HepG2 (cell line): ENCODE measurements at regions not wholly inside any gene's neighbourhood (a gene's known extent, or its start where the extent isn't known, plus 50 kb on each side); places are given as distances from the start of the nearest gene placed in this dataset.

Source experiments
- ATAC-seq: fragments of 200-7000 bp; cut with Tn5 transposase; 3 replicates; pipeline ENCODE4 v1.9.1; 2020; ENCODE audit warnings: mild to moderate bottlenecking, moderate library complexity
- BruUV-seq: library from RNA; stranded (reverse); fragments of 400-500 nt; replicated peaks from 2 replicates; lab custom pipeline; 2021; lab: Mats Ljungman, UMichigan
- CTCF ChIA-PET: fragments of 300-600 bp; formaldehyde crosslinking; extraction: SDS; loops from one replicate; lab custom pipeline; 2021; ENCODE audit warnings: low total read pairs, inconsistent platforms, low intra/inter-chr PET ratio; lab: Yijun Ruan, JAX
- POLR2A ChIA-PET: fragments of 350-600 bp; sonication (Branson Sonifier 250); formaldehyde crosslinking; loops from one replicate; lab custom pipeline; 2020; ENCODE audit warnings: antibody characterized with exemption, inconsistent platforms; lab: Yijun Ruan, JAX
- DNase-seq: peaks from one replicate; pipeline ENCODE4 v3.0.0-alpha.2; 2015; ENCODE audit warnings: low spot score
- FAIRE-seq: peaks from 3 replicates; lab custom pipeline; 2011; peaks lifted over from hg19 to GRCh38; lab: Jason Lieb, UNC
- H2AFZ ChIP-seq: one replicate; pipeline ENCODE4 v1.6.1; 2011; ENCODE audit warnings: low read length, inconsistent platforms
- H3K27ac ChIP-seq: fragments of 300-600 bp; 3 replicates; pipeline ENCODE4 v1.8.0; 2011; ENCODE audit warnings: mixed run types, mild to moderate bottlenecking, mixed read lengths, low read length, inconsistent platforms; ENCODE audit not compliant: insufficient read depth; ENCODE audit errors: extremely low read length
- H3K27me3 ChIP-seq, 2 experiments: fragments of 200-600 bp in 1 of 2; 2 replicates in 1 of 2; 3 replicates in 1 of 2; pipeline versions ENCODE4 v1.6.0 to v1.8.0; 2011; ENCODE audit warnings: low read length in 2 of 2, mild to moderate bottlenecking in 2 of 2, moderate library complexity in 2 of 2, inconsistent platforms in 1 of 2; ENCODE audit not compliant: insufficient read depth in 2 of 2, control insufficient read depth in 1 of 2
- H3K36me3 ChIP-seq, 2 experiments: fragments of 200-600 bp in 1 of 2; replicated peaks in 1 of 2; 2 replicates in 1 of 2; 3 replicates in 1 of 2; pipeline versions ENCODE4 v1.5.1 to v1.8.0; 2011; ENCODE audit warnings: low read length in 2 of 2, inconsistent platforms in 1 of 2; ENCODE audit not compliant: insufficient read depth in 2 of 2, control insufficient read depth in 1 of 2
- H3K4me1 ChIP-seq: 2 replicates; pipeline ENCODE4 v1.5.1; 2012; ENCODE audit warnings: low read length, inconsistent platforms; ENCODE audit not compliant: insufficient read depth
- H3K4me2 ChIP-seq: 2 replicates; pipeline ENCODE4 v1.6.0; 2011; ENCODE audit warnings: low read depth, low read length, inconsistent platforms
- H3K4me3 ChIP-seq, 3 experiments: fragments of 200-600 bp in 1 of 3; sonication (generic), shearing (Covaris generic) in 1 of 3; replicated peaks in 1 of 3; 2 replicates each; pipeline ENCODE4 v1.5.1; 2011 to 2016; ENCODE audit warnings: low read length in 3 of 3, inconsistent platforms in 2 of 3, low read depth in 2 of 3, mild to moderate bottlenecking in 2 of 3, control low read depth in 1 of 3, mixed read lengths in 1 of 3; ENCODE audit not compliant: insufficient read depth in 1 of 3
- H3K79me2 ChIP-seq: one replicate; pipeline ENCODE4 v1.6.1; 2011; ENCODE audit warnings: low read length, inconsistent platforms; ENCODE audit not compliant: insufficient read depth
- H3K9ac ChIP-seq: 2 replicates; pipeline ENCODE4 v1.6.0; 2011; ENCODE audit warnings: mild to moderate bottlenecking, low read depth, low read length, inconsistent platforms; ENCODE audit not compliant: insufficient read depth
- H3K9me3 ChIP-seq: 2 replicates; pipeline ENCODE4 v1.5.1; 2012; ENCODE audit warnings: mild to moderate bottlenecking, low read length
- H4K20me1 ChIP-seq: 2 replicates; pipeline ENCODE4 v1.6.0; 2011; ENCODE audit warnings: inconsistent platforms, mild to moderate bottlenecking, low read length, moderate library complexity; ENCODE audit not compliant: insufficient read depth
- CENPX ChIP-seq: sonication (generic); formaldehyde crosslinking; IDR thresholded peaks from 2 replicates; pipeline ENCODE4 v1.9.0; 2021; ENCODE audit warnings: mild to moderate bottlenecking, missing genetic modification reagents, moderate library complexity
- FOXJ3 ChIP-seq: sonication (generic); formaldehyde crosslinking; IDR thresholded peaks from 2 replicates; pipeline ENCODE4 v1.4.0; 2020; ENCODE audit warnings: missing genetic modification reagents, mild to moderate bottlenecking, borderline replicate concordance
- GATA4 ChIP-seq: sonication (generic); IDR thresholded peaks from 2 replicates; pipeline ENCODE4 v1.6.1; 2016; ENCODE audit warnings: antibody characterized with exemption, low read depth, borderline replicate concordance
- IRX3 ChIP-seq: sonication (generic); formaldehyde crosslinking; IDR thresholded peaks from 2 replicates; pipeline ENCODE4 v1.8.1; 2023; ENCODE audit warnings: mild to moderate bottlenecking, low read depth, missing genetic modification reagents, borderline replicate concordance
- SP140L ChIP-seq: sonication (generic); formaldehyde crosslinking; IDR thresholded peaks from 2 replicates; pipeline ENCODE4 v1.4.0; 2020; ENCODE audit warnings: missing genetic modification reagents, borderline replicate concordance
- ZNF569 ChIP-seq: sonication (generic); formaldehyde crosslinking; IDR thresholded peaks from 2 replicates; pipeline ENCODE4 v1.5.0; 2020; ENCODE audit warnings: mild to moderate bottlenecking, missing genetic modification reagents, moderate library complexity, borderline replicate concordance
- ZSCAN29 ChIP-seq: sonication (generic); formaldehyde crosslinking; conservative IDR thresholded peaks from 2 replicates; pipeline ENCODE4 v1.4.0; 2020; ENCODE audit warnings: mild to moderate bottlenecking, missing genetic modification reagents
- WGBS: methylation state at CpG from one replicate; pipeline ENCODE4 v1.1.6; 2017; ENCODE audit warnings: low lambda C conversion rate; 5-methylcytosine and 5-hydroxymethylcytosine counted together
- in situ Hi-C: cut with HindIII; loops from 2 replicates; pipeline ENCODE4 v1.10.0; 2017; ENCODE audit warnings: low pct_unique_long_range_greater_than_20kb; ENCODE audit not compliant: extremely low pct_ligation_motif_present
- intact Hi-C: fragments of 100-400 bp; cut with micrococcal nuclease; formaldehyde crosslinking; loops from one replicate; pipeline ENCODE4 v1.10.0; 2022; ENCODE audit not compliant: unreplicated experiment
- TF ChIP-seq, protein P1 (sequence below): sonication (generic); formaldehyde crosslinking; IDR thresholded peaks from 2 replicates; pipeline ENCODE4 v1.5.0; 2020; ENCODE audit warnings: missing genetic modification reagents
- TF ChIP-seq, protein P2 (sequence below): sonication (generic); formaldehyde crosslinking; IDR thresholded peaks from 2 replicates; pipeline ENCODE4 v1.4.0; 2020; ENCODE audit warnings: mild to moderate bottlenecking, missing genetic modification reagents
- TF ChIP-seq, protein P3 (sequence below): sonication (generic); formaldehyde crosslinking; IDR thresholded peaks from 2 replicates; pipeline ENCODE4 v1.8.0; 2022; ENCODE audit warnings: missing genetic modification reagents, low read depth, mild to moderate bottlenecking, borderline replicate concordance

DNA sequence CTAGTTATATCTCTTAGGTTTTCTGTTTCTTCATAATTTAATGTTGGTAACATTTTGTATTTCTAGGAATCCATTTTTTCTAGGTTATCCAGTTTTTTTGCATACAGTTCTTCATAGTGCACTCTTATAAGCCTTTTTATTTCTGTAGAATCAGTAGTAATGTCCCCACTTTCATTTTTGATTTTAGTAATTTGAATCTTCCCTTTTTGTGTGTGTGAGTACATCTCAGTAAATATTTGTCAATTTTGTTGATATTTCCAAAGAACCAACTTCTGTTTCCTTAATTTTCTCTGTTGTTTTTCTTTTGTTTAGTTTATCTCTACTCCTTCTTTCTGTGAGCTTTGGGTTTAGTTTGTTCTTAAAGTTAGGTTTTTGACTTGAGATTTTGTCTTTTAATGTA lies 507.3 kb upstream of the RGS6 start (continued):
- TF ChIP-seq, protein P1, sequence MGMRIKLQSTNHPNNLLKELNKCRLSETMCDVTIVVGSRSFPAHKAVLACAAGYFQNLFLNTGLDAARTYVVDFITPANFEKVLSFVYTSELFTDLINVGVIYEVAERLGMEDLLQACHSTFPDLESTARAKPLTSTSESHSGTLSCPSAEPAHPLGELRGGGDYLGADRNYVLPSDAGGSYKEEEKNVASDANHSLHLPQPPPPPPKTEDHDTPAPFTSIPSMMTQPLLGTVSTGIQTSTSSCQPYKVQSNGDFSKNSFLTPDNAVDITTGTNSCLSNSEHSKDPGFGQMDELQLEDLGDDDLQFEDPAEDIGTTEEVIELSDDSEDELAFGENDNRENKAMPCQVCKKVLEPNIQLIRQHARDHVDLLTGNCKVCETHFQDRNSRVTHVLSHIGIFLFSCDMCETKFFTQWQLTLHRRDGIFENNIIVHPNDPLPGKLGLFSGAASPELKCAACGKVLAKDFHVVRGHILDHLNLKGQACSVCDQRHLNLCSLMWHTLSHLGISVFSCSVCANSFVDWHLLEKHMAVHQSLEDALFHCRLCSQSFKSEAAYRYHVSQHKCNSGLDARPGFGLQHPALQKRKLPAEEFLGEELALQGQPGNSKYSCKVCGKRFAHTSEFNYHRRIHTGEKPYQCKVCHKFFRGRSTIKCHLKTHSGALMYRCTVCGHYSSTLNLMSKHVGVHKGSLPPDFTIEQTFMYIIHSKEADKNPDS (CRISPR knock-in tag) = no peak

DNA sequence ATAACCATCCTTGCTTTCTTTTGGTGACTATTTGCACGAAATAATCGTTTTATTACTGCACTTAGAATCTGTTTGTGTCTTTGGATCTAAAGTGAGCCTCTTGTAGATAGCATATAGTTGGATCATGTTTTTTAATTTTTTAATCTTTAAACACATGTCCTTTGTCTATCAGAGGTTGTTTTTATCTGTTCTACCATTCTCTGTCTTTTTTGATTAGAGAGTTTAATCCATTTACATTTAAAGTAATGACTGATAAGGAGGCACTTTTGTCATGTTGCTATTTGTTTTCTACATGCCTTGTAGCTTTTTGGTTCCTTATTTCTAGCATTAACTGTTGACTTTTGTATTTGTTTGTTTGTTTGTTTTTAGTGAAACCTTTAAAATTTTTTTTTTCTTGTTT lies 506.2 kb upstream of the RGS6 start:
- Histone ChIP-seq H3K4me1 (no peaks in the 10 kb centered on the region), H2AFZ (no peak overlapping the region), H3K4me2 (no peak overlapping the region), H3K36me3 (no peaks in the 10 kb centered on the region), H3K9ac (no peak overlapping the region), H3K27me3 (no peaks in the 10 kb centered on the region), H4K20me1 (no peaks in the 10 kb centered on the region), H3K9me3 (0 out of 2 replicates have a peak, but pooled peaks cover 3% of the 10 kb centered on the region), H3K4me3 (no peak overlapping the region), H3K27ac (no peak overlapping the region), H3K79me2 (peaks cover 3% of the 10 kb centered on the region)
- no peak for TF ChIP-seq CENPX (CRISPR knock-in tag)
- TF ChIP-seq, protein P2, sequence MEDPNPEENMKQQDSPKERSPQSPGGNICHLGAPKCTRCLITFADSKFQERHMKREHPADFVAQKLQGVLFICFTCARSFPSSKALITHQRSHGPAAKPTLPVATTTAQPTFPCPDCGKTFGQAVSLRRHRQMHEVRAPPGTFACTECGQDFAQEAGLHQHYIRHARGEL (CRISPR knock-in tag) = no peak
- no peak for TF ChIP-seq ZSCAN29 (CRISPR knock-in tag)
- TF ChIP-seq, protein P3, sequence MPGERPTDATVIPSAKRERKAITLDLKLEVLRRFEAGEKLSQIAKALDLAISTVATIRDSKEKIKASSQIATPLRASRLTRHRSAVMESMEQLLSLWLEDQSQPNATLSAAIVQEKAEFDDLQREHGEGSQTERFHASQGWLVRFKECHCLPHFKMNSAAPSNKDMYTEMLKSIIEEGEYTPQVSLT (CRISPR knock-in tag) = no peak
- no peak for TF ChIP-seq ZNF569
- no peak for TF ChIP-seq GATA4
- no peak for TF ChIP-seq SP140L (CRISPR knock-in tag)
- no peak for TF ChIP-seq IRX3 (CRISPR knock-in tag)
- no peak for TF ChIP-seq FOXJ3 (CRISPR knock-in tag)
- no TSS peak for BruUV-seq
- ATAC-seq (no peak), DNase-seq (no peak), FAIRE-seq (no peak)
- ChIA-PET CTCF (no interaction called here), POLR2A (no interaction called here)
- in situ Hi-C loops (no loop called here), intact Hi-C loops (no loop called here)
- WGBS = 95% methylated on average over 2 of the region's 2 CpGs
